Endodermal cell (in vitro differentiated cells): ENCODE measurements at regions not wholly inside any gene's neighbourhood (a gene's known extent, or its start where the extent isn't known, plus 50 kb on each side); places are given as distances from the start of the nearest gene placed in this dataset.

Experiments used
- DNase-seq: peaks from one replicate; pipeline ENCODE4 v3.0.0-alpha.2; 2017
- H3K27ac ChIP-seq: 2 replicates; pipeline ENCODE4 v1.5.1; 2013; ENCODE audit warnings: mild to moderate bottlenecking, low read depth, low read length, moderate library complexity
- H3K27me3 ChIP-seq: 2 replicates; pipeline ENCODE4 v1.6.1; 2013; ENCODE audit warnings: mild to moderate bottlenecking, low read length, moderate library complexity; ENCODE audit not compliant: insufficient read depth, control insufficient read depth, poor library complexity, severe bottlenecking
- H3K36me3 ChIP-seq: 2 replicates; pipeline ENCODE4 v1.7.0; 2013; ENCODE audit warnings: mild to moderate bottlenecking, low read length, moderate library complexity; ENCODE audit not compliant: control insufficient read depth, insufficient read depth
- H3K4me1 ChIP-seq: one replicate; pipeline ENCODE4 v1.7.0; 2013; ENCODE audit warnings: low read length; ENCODE audit not compliant: control insufficient read depth, insufficient read depth
- H3K4me3 ChIP-seq: 2 replicates; pipeline ENCODE4 v1.5.1; 2013; ENCODE audit warnings: mild to moderate bottlenecking, low read length, moderate library complexity
- H3K9ac ChIP-seq: 2 replicates; pipeline ENCODE4 v1.6.1; 2013; ENCODE audit warnings: mild to moderate bottlenecking, low read length, moderate library complexity; ENCODE audit not compliant: poor library complexity, severe bottlenecking; ENCODE audit errors: extremely low read depth
- H3K9me3 ChIP-seq: 2 replicates; pipeline ENCODE4 v1.6.1; 2013; ENCODE audit warnings: mild to moderate bottlenecking, low read length, moderate library complexity; ENCODE audit not compliant: control insufficient read depth
- H3K27ac Mint-ChIP-seq: 2 replicates; pipeline ENCODE4 v1.8.0; 2020; ENCODE audit warnings: mixed read lengths
- H3K27me3 Mint-ChIP-seq: 2 replicates; pipeline ENCODE4 v1.8.0; 2021; ENCODE audit warnings: mild to moderate bottlenecking, mixed read lengths; ENCODE audit not compliant: insufficient read depth
- H3K36me3 Mint-ChIP-seq: 2 replicates; pipeline ENCODE4 v1.8.0; 2020; ENCODE audit warnings: low read depth, mixed read lengths
- H3K4me1 Mint-ChIP-seq: 2 replicates; pipeline ENCODE4 v1.8.0; 2020; ENCODE audit warnings: mixed read lengths
- H3K4me3 Mint-ChIP-seq: 2 replicates; pipeline ENCODE4 v1.8.0; 2020; ENCODE audit warnings: mild to moderate bottlenecking, moderate library complexity, mixed read lengths
- H3K9me3 Mint-ChIP-seq: 2 replicates; pipeline ENCODE4 v1.8.0; 2020; ENCODE audit warnings: mild to moderate bottlenecking, mixed read lengths
- CTCF ChIP-seq: fragments of 200-600 bp; sonication (generic); conservative IDR thresholded peaks from 2 replicates; pipeline ENCODE4 v1.5.0; 2021; ENCODE audit warnings: antibody characterized with exemption, mild to moderate bottlenecking
- WGBS, 2 experiments: methylation state at CpG; one replicate each; pipeline versions ENCODE4 v1.1.5 to v1.1.7; 2013; ENCODE audit warnings: missing lambda C conversion rate in 2 of 2, mixed read lengths in 1 of 2; ENCODE audit not compliant: insufficient coverage in 1 of 2, insufficient read length in 1 of 2; 5-methylcytosine and 5-hydroxymethylcytosine counted together

- H3K9ac ChIP-seq = no peak overlapping the region
- WGBS, 2 experiments = 90 to 100% methylated on average over 3 to 5 of the region's 5 CpGs
- Mint-ChIP-seq H3K4me1 (peaks cover 19% of the 10 kb centered on the region), H3K27ac (no peak overlapping the region), H3K36me3 (no peaks in the 10 kb centered on the region), H3K4me3 (no peak overlapping the region), H3K9me3 (no peaks in the 10 kb centered on the region), H3K27me3 (no peaks in the 10 kb centered on the region)
- TF ChIP-seq CTCF = no peak
- no peak overlapping the region for H3K4me3 ChIP-seq
- no peak for DNase-seq
- H3K9me3 ChIP-seq = no peaks in the 10 kb centered on the region
- H3K27ac ChIP-seq = peak overlapping the region; percentile 1
- peaks cover 5% of the 10 kb centered on the region for H3K4me1 ChIP-seq
- H3K36me3 ChIP-seq = no peaks in the 10 kb centered on the region
- H3K27me3 ChIP-seq = no peaks in the 10 kb centered on the region
Observed at GRCh38 chr10:105973902-105974301, 1190.6 kb downstream of the SORCS1 start.

- Histone ChIP-seq H3K4me3 (no peak overlapping the region), H3K9ac (no peak overlapping the region), H3K36me3 (no peaks in the 10 kb centered on the region), H3K9me3 (no peaks in the 10 kb centered on the region), H3K27me3 (no peaks in the 10 kb centered on the region), H3K27ac (peak overlapping the region; percentile 1), H3K4me1 (peaks cover 5% of the 10 kb centered on the region)
- H3K4me3 Mint-ChIP-seq = no peak overlapping the region
- 61 to 71% methylated on average over 2 to 4 of the region's 4 CpGs for WGBS, 2 experiments
- H3K27ac Mint-ChIP-seq = no peak overlapping the region
- H3K4me1 Mint-ChIP-seq = peaks cover 19% of the 10 kb centered on the region
- H3K27me3 Mint-ChIP-seq = no peaks in the 10 kb centered on the region
- H3K9me3 Mint-ChIP-seq = no peaks in the 10 kb centered on the region
- H3K36me3 Mint-ChIP-seq = no peaks in the 10 kb centered on the region
- DNase-seq = peak; percentile 47
- no peak for TF ChIP-seq CTCF
Observed at GRCh38 chr10:105973360-105973759, 1191.1 kb downstream of the SORCS1 start.

GRCh38 chr10:105971460-105971859, 1193.0 kb downstream of the SORCS1 start:
- no peaks in the 10 kb centered on the region for H3K9me3 ChIP-seq
- Mint-ChIP-seq H3K4me3 (no peak overlapping the region), H3K36me3 (no peaks in the 10 kb centered on the region), H3K9me3 (no peaks in the 10 kb centered on the region), H3K27me3 (no peaks in the 10 kb centered on the region), H3K27ac (no peak overlapping the region), H3K4me1 (peaks cover 19% of the 10 kb centered on the region)
- H3K27ac ChIP-seq = no peak overlapping the region
- peaks cover 5% of the 10 kb centered on the region for H3K4me1 ChIP-seq
- no peak overlapping the region for H3K4me3 ChIP-seq
- H3K27me3 ChIP-seq = no peaks in the 10 kb centered on the region
- no peak for DNase-seq
- H3K9ac ChIP-seq = no peak overlapping the region
- WGBS, 2 experiments = 97 to 100% methylated on average over 2 of the region's 2 CpGs
- no peak for TF ChIP-seq CTCF
- H3K36me3 ChIP-seq = no peaks in the 10 kb centered on the region
